K562 (cell line): ENCODE measurements at regions not wholly inside any gene's neighbourhood (a gene's known extent, or its start where the extent isn't known, plus 50 kb on each side); places are given as distances from the start of the nearest gene placed in this dataset.

Experiments
- ATAC-seq: fragments of 200-7000 bp; cut with Tn5 transposase; 3 replicates; pipeline ENCODE4 v1.9.1; 2020; ENCODE audit warnings: moderate library complexity
- BruUV-seq: library from RNA; stranded (reverse); fragments of 400-500 nt; replicated peaks from 2 replicates; lab custom pipeline; 2021; lab: Mats Ljungman, UMichigan
- CTCF ChIA-PET: fragments of 300-600 bp; formaldehyde crosslinking; extraction: SDS; loops from one replicate; lab custom pipeline; 2021; ENCODE audit warnings: low intra/inter-chr PET ratio; lab: Yijun Ruan, JAX
- POLR2A ChIA-PET: fragments of 300-600, 350-650 bp; sonication (Branson Sonifier 250); formaldehyde crosslinking; extraction: SDS; loops from one replicate; lab custom pipeline; 2021; ENCODE audit warnings: antibody characterized with exemption, inconsistent platforms; lab: Yijun Ruan, JAX
- DNase-seq, 4 experiments: peaks; one replicate each; pipeline versions ENCODE4 v3.0.0 to v3.0.0-alpha.2; 2011 to 2018; ENCODE audit warnings: low spot score in 3 of 4, mixed read lengths in 3 of 4; ENCODE audit errors: extremely low read depth in 1 of 4
- FAIRE-seq: peaks from 2 replicates; lab custom pipeline; 2011; peaks lifted over from hg19 to GRCh38; lab: Jason Lieb, UNC
- H2AFZ ChIP-seq: 2 replicates; pipeline ENCODE4 v1.6.0; 2011; ENCODE audit warnings: low read depth, low read length, control low read depth, inconsistent platforms
- H3K27ac ChIP-seq: fragments of 200-600 bp; 3 replicates; pipeline ENCODE4 v1.8.0; 2011; ENCODE audit warnings: low read depth, mild to moderate bottlenecking, control low read depth, inconsistent platforms, low read length, moderate library complexity, mixed read lengths; ENCODE audit errors: extremely low read depth
- H3K27me3 ChIP-seq, 2 experiments: fragments of 300-600 bp in 1 of 2; 2 replicates in 1 of 2; 3 replicates in 1 of 2; pipeline versions ENCODE4 v1.6.0 to v1.8.0; 2011; ENCODE audit warnings: inconsistent platforms in 2 of 2, low read length in 2 of 2, mild to moderate bottlenecking in 1 of 2, mixed read lengths in 1 of 2, moderate library complexity in 1 of 2; ENCODE audit not compliant: control insufficient read depth in 2 of 2, insufficient read depth in 2 of 2
- H3K36me3 ChIP-seq: fragments of 300-600 bp; 3 replicates; pipeline ENCODE4 v1.8.0; 2011; ENCODE audit warnings: mild to moderate bottlenecking, low read length, inconsistent platforms; ENCODE audit not compliant: control insufficient read depth, insufficient read depth
- H3K4me1 ChIP-seq, 2 experiments: fragments of 200-600 bp in 1 of 2; replicated peaks in 1 of 2; 2 replicates in 1 of 2; 3 replicates in 1 of 2; pipeline versions ENCODE4 v1.5.1 to v1.8.0; 2011; ENCODE audit warnings: inconsistent platforms in 2 of 2, low read length in 2 of 2, mild to moderate bottlenecking in 1 of 2, mixed read lengths in 1 of 2, moderate library complexity in 1 of 2; ENCODE audit not compliant: control insufficient read depth in 2 of 2, insufficient read depth in 2 of 2
- H3K4me2 ChIP-seq: 2 replicates; pipeline ENCODE4 v1.6.1; 2011; ENCODE audit warnings: low read length, control low read depth, inconsistent platforms, mixed read lengths; ENCODE audit not compliant: insufficient read depth
- H3K4me3 ChIP-seq: fragments of 200-600 bp; sonication (generic), shearing (Covaris generic); 2 replicates; pipeline ENCODE4 v1.5.1; 2016; ENCODE audit warnings: control low read depth, inconsistent platforms
- H3K79me2 ChIP-seq: fragments of 200-600 bp; 3 replicates; pipeline ENCODE4 v1.8.0; 2011; ENCODE audit warnings: low read length, inconsistent platforms; ENCODE audit not compliant: control insufficient read depth, insufficient read depth
- H3K9ac ChIP-seq, 2 experiments: 2 replicates each; pipeline versions ENCODE4 v1.6.0 to v1.6.1; 2011; ENCODE audit warnings: low read depth in 2 of 2, low read length in 2 of 2, control low read depth in 1 of 2, inconsistent platforms in 1 of 2, mild to moderate bottlenecking in 1 of 2, mixed read lengths in 1 of 2; ENCODE audit not compliant: insufficient read depth in 1 of 2
- H3K9me1 ChIP-seq: one replicate; pipeline ENCODE4 v1.6.0; 2011; ENCODE audit warnings: inconsistent platforms, mild to moderate bottlenecking, low read length, moderate library complexity; ENCODE audit not compliant: control insufficient read depth, insufficient read depth
- H3K9me3 ChIP-seq: replicated peaks from 2 replicates; pipeline ENCODE4 v1.5.1; 2011; ENCODE audit warnings: low read depth, low read length, inconsistent platforms; ENCODE audit not compliant: control insufficient read depth, insufficient read depth
- H4K20me1 ChIP-seq: replicated peaks from 2 replicates; pipeline ENCODE4 v1.6.1; 2011; ENCODE audit warnings: low read length, inconsistent platforms, mixed read lengths; ENCODE audit not compliant: control insufficient read depth, insufficient read depth
- SIRT6 ChIP-seq: IDR thresholded peaks from one replicate; pipeline ENCODE4 v1.6.1; 2012; ENCODE audit warnings: low read depth, mild to moderate bottlenecking, control low read depth, inconsistent platforms, low read length, moderate library complexity
- ZBTB26 ChIP-seq: fragments of 450-650 bp; formaldehyde crosslinking; IDR thresholded peaks from 2 replicates; pipeline ENCODE4 v1.4.0; 2022; ENCODE audit warnings: missing genetic modification characterization
- ZHX1 ChIP-seq: fragments of 150-350 bp; conservative IDR thresholded peaks from 2 replicates; pipeline ENCODE4 v1.6.1; 2014; ENCODE audit warnings: low read length
- WGBS: fragments of 100-300 bp; shearing (Covaris generic); methylation state at CpG from one replicate; pipeline ENCODE4 v1.1.6; 2016; ENCODE audit warnings: low coverage, mixed read lengths; ENCODE audit not compliant: insufficient coverage; ENCODE audit errors: missing lambda C conversion rate; 5-methylcytosine and 5-hydroxymethylcytosine counted together
- in situ Hi-C: fragments of 300-500 bp; cut with MboI; formaldehyde crosslinking; loops from 4 replicates; pipeline ENCODE4 v1.15.0; 2018; ENCODE audit warnings: inconsistent platforms, mixed read lengths
- intact Hi-C: fragments of 100-400 bp; cut with micrococcal nuclease; formaldehyde crosslinking; loops from 2 replicates; pipeline ENCODE4 v1.14.2; 2022

DNA sequence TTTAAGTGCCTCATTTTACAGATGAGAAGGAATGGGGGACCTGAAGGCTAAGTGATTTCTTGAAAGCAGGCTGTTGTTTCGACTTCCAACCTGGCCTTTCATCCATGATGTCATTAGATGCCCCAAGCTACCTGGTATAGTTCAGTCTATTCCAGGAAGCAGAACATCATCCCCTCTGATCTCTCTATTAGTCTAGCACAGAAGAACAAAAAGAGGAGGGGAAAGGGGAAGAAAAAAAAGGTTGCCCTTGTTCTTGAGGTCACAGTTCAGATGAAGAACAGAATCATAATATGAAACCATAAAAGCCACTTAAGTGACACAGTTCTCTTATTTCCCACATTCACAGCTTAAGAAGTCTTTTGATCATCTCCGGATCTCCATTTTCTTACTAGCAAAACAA is 386.2 kb upstream of the HNRNPA3 start:
- Histone ChIP-seq H3K27ac (no peak overlapping the region), H2AFZ (no peak overlapping the region), H3K9me3 (no peaks in the 10 kb centered on the region), H3K27me3 (peaks cover 0 to 9% of the 10 kb centered on the region in 2 experiments; a peak in 3 of 5 replicates), H3K4me3 (no peak overlapping the region), H3K79me2 (no peaks in the 10 kb centered on the region), H4K20me1 (no peaks in the 10 kb centered on the region), H3K4me1 (no peaks in the 10 kb centered on the region), H3K9me1 (no peaks in the 10 kb centered on the region), H3K36me3 (no peaks in the 10 kb centered on the region), H3K4me2 (no peak overlapping the region), H3K9ac (no peak overlapping the region)
- FAIRE-seq (no peak), DNase-seq (no peak), ATAC-seq (no peak)
- in situ Hi-C loops (no loop called here), intact Hi-C loops (no loop called here)
- ChIA-PET CTCF (no interaction called here), POLR2A (no interaction called here)
- 0% methylated on average over 2 of the region's 2 CpGs for WGBS
- TF ChIP-seq ZHX1 (no peak), ZBTB26 (CRISPR knock-in tag) (no peak), SIRT6 (no peak)
- BruUV-seq, result no TSS peak
